ENCODE measurements at regions not wholly inside any gene's neighbourhood (a gene's known extent, or its start where the extent isn't known, plus 50 kb on each side); places are given as distances from the start of the nearest gene placed in this dataset.

- TF ChIP-seq MAX (IDR thresholded peaks at IDR 0.05; ENCODE audit: low read depth, low read length) (no peak), POLR2A (IDR thresholded peaks at IDR 0.05; ENCODE audit: extremely low read depth, insufficient read length) (no peak), MYC (IDR thresholded peaks at IDR 0.05; ENCODE audit: low read depth, low read length) (no peak)
- TF ChIP-seq, protein P1, sequence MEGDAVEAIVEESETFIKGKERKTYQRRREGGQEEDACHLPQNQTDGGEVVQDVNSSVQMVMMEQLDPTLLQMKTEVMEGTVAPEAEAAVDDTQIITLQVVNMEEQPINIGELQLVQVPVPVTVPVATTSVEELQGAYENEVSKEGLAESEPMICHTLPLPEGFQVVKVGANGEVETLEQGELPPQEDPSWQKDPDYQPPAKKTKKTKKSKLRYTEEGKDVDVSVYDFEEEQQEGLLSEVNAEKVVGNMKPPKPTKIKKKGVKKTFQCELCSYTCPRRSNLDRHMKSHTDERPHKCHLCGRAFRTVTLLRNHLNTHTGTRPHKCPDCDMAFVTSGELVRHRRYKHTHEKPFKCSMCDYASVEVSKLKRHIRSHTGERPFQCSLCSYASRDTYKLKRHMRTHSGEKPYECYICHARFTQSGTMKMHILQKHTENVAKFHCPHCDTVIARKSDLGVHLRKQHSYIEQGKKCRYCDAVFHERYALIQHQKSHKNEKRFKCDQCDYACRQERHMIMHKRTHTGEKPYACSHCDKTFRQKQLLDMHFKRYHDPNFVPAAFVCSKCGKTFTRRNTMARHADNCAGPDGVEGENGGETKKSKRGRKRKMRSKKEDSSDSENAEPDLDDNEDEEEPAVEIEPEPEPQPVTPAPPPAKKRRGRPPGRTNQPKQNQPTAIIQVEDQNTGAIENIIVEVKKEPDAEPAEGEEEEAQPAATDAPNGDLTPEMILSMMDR (IDR thresholded peaks at IDR 0.05; ENCODE audit: low read depth, low read length): no peak
These were observed 109.4 kb downstream of the BARHL2 start for GRCh38 chr1:90607736-90608135.
